IPS DF 19.7 (cell line): ENCODE measurements at regions not wholly inside any gene's neighbourhood (a gene's known extent, or its start where the extent isn't known, plus 50 kb on each side); places are given as distances from the start of the nearest gene placed in this dataset.

ENCODE experiments used
- DNase-seq: peaks from one replicate; pipeline ENCODE4 v3.0.0-alpha.2; 2013; ENCODE audit warnings: low read depth, low spot score

- DNase-seq: no peak
These were observed 145.8 kb upstream of the THRB start for GRCh38 chr3:24640330-24640877.

GRCh38 chr3:24641628-24642027, 147.0 kb upstream of the THRB start:
- no peak for DNase-seq

- no peak for DNase-seq
These were observed 150.4 kb upstream of the THRB start for GRCh38 chr3:24645047-24645446.

DNA sequence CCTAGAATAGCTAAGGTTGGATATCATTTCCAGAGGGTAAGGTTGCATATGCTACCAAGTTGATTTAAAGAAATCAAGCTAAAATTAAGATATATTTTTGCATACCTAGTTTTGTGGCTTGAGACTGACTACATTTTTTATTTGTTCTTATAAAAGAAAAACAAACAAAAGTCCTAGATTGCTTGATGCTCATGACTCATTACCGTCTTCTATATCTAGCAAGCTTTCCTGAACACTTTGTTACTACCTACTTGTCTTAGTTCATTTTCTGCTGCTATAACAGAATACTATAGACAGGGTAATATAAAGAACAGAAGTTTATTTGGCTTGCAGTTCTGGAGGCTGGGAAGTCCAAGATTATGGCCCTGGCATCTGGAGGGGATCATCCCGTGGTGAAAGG, 152.1 kb upstream of the THRB start:
- DNase-seq: no peak

- no peak for DNase-seq
These were observed 153.4 kb upstream of the THRB start for GRCh38 chr3:24648063-24648462.

- DNase-seq: no peak
These were observed 156.2 kb upstream of the THRB start for GRCh38 chr3:24650839-24651238.

GRCh38 chr3:24657870-24658510, 163.3 kb upstream of the THRB start:
- DNase-seq: no peak

DNA sequence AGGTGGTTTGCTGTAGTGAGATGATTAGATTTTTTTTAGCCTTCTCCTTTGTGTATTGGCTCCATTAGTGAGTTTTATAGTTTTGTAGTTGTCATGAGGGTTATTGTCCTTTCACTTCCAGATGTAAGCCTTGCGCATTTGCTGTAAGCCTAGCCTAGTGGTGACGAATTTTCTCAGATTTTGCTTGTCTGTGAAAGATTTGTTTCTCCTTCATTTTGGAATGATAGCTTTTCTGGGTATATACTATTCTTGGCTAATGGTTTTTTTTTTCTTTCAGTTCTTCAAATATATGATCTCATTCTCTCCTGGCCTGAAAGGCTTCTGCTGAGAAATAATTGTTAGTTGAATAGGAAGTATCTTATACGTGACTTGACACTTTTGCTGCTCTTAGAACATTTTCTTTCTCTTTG, 166.5 kb upstream of the THRB start:
- DNase-seq: no peak

DNA sequence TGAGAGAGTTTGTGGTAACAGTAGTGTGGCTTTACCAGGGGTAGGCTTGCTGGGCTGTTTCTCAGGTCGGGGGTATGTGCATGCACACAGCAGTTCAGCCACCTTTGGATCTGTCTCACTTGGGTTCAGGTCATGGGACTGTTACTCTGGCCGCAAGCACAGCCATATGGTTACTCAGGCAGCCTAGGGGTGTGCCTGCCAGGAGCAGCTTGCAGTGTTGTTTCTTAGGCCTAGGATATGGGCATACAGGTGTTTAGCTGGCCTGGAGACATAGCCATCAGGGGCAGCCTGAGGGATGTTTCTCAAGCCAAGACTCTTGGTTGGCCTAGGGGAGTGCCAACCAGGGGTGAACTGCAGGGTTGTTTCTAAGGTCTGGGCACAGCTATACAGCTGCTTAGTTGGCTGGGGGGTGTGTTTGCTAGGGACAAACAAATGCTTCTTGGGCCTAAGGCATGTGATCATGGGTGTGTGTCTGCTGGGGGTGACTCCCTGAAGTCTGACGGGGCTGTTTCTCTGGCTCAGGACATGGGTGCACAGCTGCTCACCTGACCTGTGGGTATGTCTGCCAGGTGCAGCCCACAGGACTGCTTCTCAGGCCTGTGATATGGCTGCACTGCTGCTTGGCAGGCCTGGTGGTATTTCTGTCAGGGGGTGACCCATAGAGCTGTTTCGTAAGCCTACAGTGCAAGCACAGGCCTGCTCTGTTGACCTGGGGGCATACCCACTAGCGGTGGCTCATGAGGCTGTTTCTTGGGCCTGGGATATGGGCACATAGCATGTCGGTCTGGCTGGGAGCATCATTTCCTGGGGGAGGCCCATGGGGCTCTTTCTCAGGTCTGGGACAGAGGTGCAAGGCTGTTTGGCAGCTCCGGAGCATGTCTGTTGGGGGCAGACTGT, 168.0 kb upstream of the THRB start:
- DNase-seq: no peak

DNA sequence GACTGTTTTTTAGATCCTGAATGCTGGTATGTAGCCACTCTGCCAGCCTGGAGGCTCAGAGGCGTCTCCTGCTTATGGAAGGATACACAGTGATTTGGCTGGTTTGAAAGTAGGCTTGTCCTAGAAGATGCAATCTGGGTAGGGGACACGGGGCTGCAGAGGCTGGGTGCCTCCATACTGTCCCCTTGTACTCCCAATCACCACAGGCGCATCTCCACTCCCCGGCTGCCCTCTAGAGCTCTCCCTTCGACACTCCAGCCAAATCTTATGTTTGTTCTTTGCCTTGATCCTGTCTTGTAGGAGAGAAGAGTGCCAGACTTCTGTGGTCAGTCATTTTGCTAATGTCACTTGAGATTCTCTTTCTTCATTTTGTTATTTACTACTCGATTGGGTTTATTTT, 168.8 kb upstream of the THRB start:
- DNase-seq: no peak

DNA sequence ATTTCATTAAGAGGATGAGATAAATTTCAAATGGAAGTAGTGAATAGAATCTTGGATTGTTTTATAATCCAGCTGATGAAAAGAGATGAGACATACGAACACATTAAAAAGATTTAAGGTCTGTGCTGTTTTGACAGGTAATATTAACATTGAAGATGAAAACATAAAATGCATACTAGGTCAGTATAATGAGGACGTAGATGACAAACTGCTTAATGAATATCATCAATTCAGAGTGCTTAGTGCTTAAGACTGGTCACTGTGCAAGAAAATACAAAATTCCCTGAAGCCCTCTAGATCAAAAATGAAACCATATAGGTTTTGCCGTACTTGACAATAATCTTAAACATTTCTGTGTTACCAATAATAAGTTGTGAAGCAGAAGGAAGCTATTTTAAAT, 173.4 kb upstream of the THRB start:
- no peak for DNase-seq

DNA sequence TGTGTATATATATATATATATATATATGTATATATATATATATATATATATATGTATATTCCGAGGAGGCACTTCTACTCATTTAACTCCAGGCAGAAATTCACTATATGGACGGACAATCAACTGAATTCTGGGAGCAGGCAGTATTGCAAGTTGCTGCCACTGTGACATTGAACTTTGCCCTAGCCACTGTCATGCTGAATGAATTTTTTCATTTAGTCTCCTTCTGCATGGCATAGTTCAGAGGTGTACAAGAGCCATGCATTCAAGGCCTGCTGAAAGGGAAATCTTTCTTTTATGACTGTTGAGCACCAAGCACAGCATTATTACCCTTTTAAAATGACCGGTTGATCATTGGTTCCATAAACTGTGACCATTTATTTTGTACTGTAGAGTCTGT, 176.2 kb upstream of the THRB start:
- no peak for DNase-seq

DNA sequence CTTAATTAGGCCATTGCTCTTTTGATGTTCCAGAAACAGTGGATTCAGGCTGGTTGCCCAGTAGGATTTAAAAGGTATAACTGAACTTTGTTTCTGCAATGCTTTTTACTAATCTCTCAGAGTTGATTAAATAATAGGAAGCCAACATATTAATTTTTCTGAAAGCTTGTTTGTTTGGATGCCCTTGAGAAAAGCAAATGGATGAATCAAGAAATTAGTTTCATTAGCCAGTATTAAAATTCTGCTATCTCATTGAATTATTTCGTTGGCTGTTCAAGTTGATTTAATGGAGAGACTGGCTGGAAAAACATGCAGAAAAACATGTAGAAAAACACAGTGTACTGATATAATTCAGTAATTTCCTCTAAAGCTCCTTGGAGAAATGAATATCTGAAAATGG, 178.9 kb upstream of the THRB start:
- DNase-seq: no peak

DNA sequence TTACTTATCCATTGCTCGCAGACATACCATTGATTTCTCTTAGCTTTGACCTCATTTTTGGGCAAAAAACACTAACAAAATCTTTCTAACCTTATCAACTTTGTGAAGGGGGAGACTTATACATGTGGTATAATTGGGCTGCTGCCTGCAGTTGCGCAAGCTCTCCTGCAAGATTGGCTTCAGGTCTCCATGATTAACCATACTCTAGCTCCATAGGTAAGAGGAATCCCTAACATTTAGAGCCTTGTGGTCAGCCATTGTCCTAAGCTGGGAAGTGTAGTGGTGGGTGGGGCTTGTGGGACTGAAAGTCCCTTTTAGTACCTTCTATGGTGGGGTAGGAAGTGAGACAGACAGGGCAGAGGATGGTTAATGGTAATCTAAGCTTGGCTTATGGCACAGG, 179.6 kb upstream of the THRB start:
- no peak for DNase-seq

GRCh38 chr3:24678021-24678420, 183.4 kb upstream of the THRB start:
- DNase-seq: no peak

GRCh38 chr3:24678421-24678865, 183.8 kb upstream of the THRB start:
- DNase-seq: no peak

- DNase-seq: no peak
These were observed 184.8 kb upstream of the THRB start for GRCh38 chr3:24679429-24679828.

DNA sequence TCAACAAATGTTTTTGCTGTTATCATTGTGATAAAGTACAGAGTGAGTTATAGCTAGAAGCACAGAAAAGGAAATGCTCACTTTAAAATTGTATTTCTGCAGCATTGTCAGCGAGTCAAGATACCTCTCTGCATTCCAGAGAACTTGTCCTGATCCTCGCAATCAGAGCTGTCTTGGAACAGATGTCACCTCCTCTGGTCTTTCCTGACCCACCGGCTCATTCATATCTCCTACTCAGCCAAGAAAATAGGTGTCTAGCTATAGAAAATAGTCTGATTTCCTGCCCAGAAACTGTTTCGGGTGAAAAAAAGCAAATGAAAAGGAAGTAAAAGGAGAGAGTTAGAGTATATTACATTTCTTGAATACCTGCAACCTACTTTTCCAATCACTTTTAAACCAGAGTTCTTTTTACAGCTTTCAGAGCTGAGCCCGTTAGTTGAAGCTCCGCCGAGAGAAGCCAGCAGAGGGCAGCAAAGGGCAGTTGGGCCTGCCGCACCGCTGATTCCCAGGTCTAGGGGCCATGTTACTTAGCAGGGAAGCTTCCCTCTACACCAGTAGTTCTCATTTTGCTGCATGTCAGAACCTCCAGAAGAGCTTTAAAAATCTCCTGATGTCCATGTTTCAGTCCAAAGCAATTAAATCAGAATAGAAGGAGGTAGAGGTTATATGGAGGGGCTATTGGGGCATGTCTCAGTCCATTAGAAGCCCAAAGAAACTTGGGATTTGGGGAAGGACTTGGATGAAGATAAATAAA, 185.7 kb upstream of the THRB start:
- DNase-seq: no peak

GRCh38 chr3:24682141-24682547, 187.5 kb upstream of the THRB start:
- no peak for DNase-seq

DNA sequence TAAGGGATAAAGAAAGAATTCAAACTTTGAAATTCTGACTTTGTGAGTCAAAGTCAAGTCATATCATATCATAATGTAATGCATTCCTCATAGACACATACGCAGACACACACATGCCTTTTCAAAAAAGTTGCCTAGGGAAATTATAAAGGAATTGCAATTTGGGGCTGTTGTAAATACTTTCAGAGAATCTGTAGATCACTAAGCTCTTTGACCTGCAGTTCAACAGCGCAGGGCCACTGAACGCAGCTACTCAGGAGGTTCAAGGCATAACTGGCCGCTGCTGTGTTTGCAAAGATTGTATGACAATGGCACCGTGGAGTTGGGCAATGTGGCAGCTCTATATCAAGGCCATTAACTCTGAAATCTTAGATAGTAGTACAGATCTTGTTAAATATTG, 188.4 kb upstream of the THRB start:
- DNase-seq: no peak

- DNase-seq: no peak
These were observed 189.2 kb upstream of the THRB start for GRCh38 chr3:24683633-24684384.
